HG03520 (cell line): ENCODE measurements at regions not wholly inside any gene's neighbourhood (a gene's known extent, or its start where the extent isn't known, plus 50 kb on each side); places are given as distances from the start of the nearest gene placed in this dataset.

Source experiments
- ATAC-seq: cut with Tn5 transposase; IDR thresholded peaks from one replicate; pipeline ENCODE4 v1.9.1; 2021; ENCODE audit warnings: mild to moderate bottlenecking, moderate library complexity; ENCODE audit not compliant: unreplicated experiment

DNA sequence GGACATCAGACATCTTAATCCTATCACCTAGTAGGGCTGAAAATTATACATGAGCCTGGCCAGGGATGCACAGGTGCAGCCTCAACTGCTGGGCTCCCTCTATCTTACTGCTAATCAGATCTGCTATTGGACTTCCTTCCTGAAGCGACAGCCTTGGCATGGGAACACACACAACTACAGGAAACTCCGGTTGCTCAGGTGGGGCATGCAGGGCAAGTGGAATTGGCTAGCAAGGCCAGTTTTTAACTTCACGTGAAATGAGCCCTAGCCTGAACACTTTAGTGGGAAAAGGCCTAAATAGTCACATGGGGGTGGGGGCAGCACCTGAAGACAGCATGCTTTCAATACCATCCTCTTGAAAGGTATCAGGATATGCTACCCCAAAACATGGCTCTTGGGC, 147.9 kb upstream of the NCKAP5 start:
- ATAC-seq: no peak

DNA sequence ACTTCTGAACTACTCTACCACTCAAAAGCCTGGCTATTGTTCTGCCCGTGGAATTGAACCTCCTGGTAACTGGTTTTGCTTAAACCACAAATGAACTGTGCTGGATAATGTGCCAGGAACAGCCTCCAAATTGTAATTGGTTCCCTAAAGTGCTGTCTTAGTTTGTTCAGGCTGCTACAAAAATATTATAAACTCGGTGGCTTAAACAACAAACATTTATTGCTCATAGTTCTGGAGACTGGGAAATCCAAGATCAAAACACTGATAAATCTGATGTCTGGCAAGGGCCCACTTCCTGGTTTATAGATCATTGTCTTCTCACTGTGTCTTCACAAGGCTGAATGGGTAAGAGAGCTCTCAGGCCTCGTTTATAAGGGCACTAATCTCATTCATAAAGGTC, 149.2 kb upstream of the NCKAP5 start:
- ATAC-seq: no peak

DNA sequence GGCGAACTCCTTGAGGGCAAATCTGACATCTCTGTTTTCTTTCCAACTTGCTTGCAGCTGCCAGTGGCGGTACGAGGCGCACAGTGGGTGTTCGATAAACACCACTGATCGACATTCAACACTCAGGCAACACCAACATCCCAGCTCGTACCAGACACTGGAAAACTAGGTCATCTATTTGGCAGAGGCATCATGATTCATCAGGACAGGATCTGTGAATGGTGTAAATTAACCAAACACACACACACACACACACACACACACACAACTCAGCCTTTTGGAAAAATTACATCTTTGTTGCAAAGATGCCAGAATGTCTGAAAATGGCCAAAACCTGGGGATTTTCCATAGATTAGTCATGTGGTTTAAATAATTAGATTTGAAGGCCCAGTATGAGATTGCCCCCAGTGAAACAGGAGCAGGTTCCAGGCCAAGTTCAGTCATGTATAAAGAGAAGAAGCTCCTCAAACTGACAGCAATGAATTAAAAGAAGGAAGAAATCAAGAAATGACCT, 150.5 kb upstream of the NCKAP5 start:
- no peak for ATAC-seq

DNA sequence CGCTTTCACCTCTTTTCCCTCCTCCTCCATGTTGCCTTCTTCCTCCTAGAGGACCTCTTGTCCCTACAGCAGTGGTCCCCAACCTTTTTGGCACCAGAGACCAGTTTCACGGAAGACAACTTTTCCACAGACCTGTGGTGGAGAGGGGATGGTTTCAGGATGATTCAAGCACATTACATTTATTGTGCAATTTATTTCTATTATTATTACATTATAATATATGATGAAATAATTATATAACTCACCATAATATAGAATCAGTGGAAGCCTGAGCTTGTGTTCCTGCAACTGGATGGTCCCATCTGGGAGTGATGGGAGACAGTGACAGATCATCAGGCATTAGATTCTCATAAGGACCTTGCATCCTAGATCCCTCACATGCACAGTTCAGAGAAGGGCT, 152.2 kb upstream of the NCKAP5 start:
- ATAC-seq: no peak

DNA sequence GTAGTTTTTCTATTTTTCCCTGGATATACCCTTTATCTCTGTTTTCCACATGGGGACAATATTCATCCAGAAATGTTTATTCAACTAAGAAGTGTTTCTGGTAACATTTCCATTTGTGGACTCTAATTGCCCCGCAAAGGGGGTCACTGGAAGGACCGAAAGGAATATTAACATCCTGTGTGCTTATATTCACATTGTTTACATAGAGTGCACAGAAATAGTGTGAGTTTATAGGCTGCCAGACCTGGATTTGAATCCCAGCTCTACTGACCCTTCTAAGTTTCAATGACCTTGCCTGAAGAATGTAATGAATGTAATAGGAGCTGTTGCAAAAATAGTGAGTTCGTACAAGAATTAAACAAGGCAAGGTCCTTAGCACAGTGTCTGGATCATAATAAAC, 152.9 kb upstream of the NCKAP5 start:
- ATAC-seq: no peak

DNA sequence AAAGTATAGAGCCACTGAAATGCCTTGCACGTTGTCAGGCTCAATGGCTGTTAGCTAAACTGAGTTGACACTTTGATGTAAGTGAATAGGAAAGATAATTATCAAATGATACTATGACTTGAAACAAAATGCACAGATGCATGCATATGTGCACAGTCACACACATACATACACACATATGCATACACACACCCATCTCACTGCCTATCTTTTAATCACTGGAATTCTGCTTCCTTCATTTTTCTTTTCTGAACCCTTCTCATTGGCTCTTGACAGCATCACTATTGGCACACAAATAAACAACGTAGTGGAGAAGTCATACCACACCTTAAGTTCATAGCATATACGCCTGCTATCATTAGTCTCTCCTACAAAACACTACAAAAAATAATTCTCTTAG, 154.9 kb upstream of the NCKAP5 start:
- no peak for ATAC-seq

DNA sequence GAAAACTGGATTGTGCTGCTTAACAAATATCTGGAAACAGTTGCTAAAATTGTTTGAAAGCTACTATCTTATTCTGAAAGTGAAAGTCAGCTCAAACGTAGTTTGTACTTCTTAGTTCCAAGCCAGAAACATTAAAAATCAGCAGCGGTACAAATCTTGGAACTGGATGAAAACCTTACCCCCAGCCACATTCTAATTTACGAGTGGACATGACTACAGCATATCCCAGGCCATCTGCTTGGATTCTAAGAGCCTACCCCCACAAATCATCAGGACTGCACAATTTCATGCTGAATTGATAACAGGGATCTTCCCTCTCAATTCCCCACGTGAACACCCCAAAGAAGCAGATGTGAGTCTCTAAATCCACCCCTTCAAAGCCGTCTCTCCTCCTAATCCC, 158.7 kb upstream of the NCKAP5 start:
- ATAC-seq: no peak

DNA sequence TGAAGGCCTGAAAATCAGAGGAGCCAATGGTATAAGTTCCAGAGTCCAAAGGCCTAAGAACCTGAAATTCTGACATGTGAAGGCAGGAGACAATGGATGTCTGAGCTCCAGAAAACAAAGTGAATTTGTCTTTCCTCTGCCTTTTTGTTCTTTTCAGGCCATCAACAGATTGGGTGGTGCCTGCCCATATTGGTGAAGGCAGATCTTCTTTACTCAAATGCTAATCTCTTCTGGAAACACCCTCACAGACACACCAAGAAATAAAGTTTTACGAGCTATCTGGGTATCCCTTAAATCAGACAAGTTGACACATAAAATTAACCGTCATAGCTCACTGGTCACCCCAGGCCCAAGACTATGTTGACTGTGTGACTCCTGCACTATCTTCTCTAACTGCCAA, 163.8 kb upstream of the NCKAP5 start:
- ATAC-seq: no peak

DNA sequence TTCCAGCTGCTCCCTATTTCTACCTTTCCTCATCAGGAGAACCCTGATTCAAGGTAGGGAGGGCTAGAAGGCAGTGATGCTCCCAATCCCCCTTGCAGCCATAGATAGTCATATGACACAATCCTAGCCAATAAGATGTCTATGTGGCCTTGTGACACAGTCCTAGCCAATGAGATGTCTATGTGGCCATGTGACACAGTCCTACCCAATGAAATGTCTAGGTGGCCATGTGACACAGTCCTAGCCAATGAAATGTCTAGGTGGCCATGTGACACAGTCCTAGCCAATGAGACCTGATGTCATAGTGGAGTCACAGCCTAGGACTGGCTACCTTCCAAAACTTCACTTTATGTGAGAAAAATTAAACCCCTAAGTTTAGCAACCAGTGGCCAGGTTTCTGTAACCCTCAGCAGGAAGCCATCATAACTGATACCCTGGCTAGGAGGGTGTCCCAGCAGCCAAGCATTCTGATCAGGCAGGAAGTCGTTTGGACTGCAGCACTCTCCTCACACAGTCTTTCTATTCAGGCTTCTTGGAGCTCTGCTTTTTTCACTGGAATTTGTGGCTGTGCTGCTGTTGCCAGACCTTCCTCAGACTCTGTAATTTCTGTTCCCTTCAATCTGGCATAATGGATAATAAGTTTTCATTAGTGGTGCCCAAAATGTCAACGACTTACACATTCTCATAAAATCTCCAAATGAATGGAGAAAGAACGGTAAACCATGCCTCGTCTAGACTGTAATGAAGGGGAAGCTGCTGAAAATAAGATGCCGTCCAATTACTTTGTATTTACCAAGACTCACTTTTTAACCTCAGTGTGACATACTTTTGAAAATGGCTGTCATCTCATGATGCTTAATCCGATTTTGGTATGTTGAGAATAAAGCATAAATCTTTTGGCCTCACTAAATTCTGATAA, 165.0 kb upstream of the NCKAP5 start:
- no peak for ATAC-seq

DNA sequence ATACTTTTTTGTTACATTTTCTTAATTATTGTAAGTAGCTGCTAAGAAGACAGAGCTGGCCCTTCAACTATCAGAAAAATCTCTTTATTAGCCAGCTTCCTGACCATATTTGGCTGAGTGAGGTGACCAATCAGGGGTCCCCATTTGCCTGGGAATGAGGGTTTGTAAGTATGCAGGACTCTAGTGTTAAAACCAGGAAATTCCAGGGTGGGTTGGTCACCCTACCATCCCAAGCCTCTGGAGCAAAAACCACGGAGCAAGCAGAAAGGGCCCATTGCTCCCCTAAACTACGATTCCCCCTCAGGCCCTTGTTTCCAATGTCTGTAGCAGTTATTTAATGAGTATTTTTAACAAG, 165.6 kb upstream of the NCKAP5 start:
- ATAC-seq: no peak

DNA sequence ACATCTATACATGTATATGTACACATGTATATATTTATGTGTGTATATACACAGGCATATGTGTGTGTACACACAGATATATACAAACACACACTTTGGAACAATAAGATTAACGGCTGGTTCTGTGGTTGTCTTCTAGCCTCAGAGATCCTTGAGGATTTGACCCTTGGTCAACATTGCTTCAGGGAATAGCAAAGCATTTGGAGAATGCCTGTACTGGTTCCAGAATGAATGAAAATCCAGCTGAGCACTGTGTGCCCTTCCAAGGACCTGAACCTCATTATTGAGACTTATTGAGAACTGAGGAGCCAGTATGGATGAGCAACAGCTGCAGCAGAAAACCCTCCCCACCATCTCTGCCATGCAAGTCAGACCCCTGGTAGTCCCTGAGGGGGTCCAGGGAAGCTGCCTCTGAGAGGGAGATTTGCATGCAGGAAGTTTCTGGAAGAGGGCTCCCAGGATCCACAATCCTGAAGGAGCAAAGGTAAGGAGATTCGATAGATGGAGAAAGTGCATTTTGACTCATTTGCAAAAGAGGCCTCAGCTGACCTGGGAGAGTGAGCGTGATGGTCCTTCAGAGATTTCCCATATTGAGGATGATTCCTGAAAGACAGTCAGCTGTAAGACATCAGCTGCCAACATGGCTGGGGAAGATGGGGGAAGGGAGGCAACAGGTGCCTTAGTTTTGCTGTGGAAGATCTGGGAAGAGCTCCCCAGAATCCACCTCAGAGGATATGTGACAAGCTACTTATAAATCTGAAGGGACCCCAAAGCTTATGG, 166.6 kb upstream of the NCKAP5 start:
- ATAC-seq: no peak

DNA sequence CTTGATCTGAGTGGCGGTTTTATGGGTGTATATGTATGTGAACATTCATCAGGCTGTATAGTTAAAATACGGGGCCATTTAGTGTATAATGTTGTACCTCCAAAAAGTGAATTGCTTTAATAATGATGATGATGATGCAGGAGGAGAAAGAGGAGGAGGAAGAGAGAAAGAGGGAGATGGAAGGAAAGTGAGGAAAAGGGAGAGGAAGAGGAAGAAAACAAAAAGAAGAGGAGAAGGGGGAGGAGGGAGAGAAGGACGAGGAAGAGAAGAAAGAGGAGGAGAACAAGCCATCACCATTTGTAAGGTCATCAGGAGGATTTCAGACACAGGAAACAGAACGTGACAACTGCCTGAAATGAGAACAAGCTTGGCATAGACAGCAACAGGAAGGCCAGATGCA, 168.4 kb upstream of the NCKAP5 start:
- no peak for ATAC-seq

DNA sequence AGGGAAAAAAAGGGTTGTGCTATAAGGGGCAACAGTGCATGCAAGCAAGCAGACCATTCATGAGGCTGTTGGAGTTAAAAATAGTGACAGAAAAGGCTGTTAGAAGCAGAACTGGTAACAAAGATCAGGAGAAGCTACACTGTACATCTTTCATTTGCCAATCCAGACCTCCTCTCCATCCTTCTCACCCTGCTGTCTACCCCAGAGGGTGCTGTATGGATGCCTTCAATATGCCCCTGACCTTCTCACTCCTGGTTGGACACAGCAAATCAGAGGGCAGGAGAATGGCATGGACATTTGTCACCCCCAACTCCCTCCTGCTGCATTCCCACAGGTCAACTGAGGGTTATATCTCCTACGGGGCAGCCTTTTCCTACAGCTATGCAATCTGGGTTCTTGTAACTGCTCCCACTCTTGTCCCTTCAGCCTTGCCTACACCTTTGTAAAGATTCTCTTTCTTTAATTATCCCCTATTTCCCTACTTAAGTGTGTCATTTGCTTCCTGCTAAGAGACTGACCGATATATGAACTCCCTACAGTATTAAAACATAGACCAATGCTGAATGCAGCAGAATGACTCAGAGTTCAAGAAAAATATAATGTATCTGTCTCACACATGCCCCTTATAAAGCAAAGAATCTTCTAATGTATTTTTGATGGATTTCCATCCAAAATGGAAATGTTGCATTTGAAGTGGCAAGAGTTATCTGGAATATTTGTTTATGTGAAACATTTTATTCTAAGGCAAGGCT, 169.2 kb upstream of the NCKAP5 start:
- ATAC-seq: no peak

DNA sequence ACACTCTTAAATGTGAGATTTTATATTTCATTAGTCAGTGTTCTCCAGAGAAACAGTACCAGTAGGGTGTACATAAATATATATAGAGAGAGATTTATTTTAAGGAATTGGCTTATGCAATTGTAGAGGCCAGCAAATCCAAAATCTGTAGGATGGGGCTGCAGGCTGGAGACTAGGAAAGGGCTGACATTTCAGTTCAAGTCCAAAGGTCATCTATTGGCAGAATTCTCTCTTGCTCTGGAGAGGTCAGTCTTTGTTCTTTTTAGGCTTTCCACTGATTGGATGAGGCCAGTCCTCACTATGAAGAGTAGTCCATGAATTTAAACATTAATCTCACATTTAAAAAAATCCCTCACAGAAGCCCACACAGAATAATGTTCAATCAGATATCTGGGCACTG, 170.8 kb upstream of the NCKAP5 start:
- no peak for ATAC-seq

DNA sequence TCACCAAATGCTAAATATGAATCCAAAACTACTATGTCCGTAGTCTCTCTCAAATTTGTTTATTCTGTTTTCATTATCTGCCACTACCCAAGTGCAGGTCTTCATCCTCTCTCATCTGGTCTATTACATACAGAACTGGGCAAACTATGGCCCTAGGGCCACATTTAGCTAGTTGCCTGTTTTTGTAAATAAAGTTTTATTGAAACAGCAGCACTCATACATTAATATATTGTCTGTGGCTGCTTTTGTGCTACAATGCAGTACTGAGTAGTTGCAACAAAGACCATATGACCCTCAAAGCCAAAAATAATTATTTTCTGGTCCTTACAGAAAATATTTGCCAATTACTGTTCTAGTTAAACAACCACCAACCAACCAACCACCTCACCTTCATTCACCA, 172.2 kb upstream of the NCKAP5 start:
- ATAC-seq: no peak

DNA sequence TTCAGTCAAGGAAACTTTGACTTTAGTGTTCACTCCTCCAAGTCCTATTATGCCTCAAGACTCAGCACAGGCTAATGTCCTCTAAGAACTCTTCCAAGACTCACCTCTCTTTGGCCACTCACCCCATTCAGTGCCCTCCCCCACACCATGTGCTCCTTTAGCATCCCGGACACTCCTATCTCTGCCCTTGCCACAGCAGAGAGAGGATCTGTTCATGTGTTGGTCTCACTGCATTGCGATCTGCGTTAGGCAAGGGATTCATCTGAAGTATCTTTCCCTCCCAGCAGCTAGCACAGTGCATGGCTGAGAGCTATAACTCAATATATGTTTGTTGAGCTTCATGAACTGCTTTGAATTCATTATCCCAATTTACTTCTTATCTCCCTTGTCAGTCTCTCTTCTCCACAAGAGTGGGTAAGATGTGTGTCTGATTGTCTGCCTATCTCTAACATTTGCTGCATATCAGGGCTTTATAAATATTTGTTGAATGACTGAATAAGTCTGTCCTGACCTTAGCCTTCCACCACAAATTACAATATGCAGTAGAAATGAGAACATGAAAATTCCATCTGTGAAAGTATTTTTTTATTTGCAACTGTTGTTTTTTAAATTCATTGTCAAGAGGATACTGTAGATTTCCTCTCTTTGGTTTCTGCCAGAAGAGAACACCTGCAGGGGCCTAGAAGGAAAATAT, 179.9 kb upstream of the NCKAP5 start:
- no peak for ATAC-seq

DNA sequence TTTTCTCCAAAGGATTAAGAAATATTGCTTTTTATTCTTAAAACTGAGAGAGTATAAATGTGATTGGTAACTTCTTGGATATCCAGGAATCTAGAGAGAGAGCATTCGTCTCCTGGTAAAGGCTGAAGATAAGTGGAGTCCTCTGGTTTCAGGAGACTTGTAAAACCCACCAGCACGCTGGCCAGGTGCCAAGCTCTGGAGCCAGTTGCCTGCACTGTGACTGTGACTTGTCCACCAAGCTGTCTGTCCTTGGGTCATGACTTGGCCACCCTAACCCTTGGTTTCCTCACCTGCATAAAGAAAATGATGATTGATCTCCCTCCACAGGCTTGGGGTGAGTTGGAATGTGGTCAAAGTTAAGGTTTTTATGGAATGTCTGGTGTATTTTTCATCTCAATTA, 185.4 kb upstream of the NCKAP5 start:
- no peak for ATAC-seq

DNA sequence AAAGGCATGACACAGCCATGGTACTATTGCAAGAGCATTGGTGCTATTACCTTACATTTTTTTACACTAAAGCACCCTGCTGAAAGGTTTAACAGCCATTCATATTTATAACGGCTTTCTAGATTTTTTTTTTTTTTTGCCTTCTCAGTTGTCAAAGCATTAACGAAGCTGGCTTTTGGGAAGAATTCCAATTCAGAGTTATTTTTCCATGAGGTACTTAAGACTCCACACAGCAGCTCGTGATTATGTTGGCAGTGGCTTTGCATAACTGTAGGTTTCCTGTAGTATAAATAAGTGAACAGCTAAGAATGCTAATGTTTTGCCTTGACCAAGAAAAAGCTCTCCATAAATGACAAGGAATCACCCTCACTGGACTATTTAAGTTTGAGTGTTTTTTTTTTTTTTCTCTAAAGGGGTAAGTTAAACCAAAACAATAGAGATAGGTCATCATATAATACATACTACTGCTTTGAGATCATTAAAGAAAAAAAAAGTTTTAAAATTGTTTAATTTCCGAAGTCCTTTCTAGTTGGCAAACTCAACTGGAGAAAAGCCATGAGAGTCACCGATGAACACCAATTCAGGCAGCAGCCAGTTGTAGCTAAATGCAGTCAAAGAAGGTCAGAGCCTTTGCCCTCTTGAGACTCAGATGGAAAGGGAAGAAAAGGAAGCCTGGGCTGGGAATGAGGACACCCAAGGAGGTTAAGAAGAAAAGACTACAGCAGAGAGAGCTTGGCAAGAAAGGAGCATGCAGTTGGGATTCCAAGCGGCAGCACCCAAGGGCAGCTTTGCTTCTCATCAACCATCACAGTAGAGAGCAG, 187.4 kb upstream of the NCKAP5 start:
- no peak for ATAC-seq

DNA sequence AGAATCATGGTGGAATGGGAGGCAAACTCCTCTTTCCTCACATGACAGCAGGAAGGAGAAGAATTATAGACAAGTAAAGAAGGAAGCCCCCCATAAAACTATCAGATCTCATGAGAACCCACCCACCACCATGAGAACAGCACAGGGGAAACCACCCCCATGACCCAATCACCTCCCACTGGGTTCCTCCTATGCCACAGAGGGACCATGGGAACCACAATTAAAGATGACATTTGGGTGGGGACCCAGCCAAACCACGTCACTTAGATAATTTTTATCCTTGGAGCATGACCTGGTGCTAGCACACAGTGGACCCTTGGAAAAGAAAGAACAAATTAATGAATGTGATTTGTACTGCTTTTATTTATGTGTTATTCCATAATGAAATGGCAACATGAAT, 188.6 kb upstream of the NCKAP5 start:
- ATAC-seq: no peak

DNA sequence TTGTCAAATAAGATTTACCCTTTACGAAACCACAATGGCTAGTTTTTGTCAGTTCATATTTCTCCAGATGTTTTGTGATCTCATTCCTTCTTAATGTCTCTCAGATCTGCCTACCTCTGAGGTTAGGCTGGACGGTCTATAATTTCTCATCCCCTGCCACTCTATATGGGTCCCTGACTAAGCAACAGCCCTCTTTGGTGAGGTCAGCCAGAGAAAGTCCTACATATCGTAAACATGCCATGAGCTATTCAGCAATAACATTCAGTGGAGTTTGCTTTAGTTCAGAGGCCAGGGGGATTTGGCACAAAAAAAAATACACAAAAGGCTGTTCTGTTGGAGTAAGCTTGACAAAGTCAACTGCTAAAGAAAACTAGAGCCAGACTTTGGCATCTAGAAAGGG, 192.1 kb upstream of the NCKAP5 start:
- ATAC-seq: no peak
